Panc1 (cell line): ENCODE measurements at regions not wholly inside any gene's neighbourhood (a gene's known extent, or its start where the extent isn't known, plus 50 kb on each side); places are given as distances from the start of the nearest gene placed in this dataset.

Experiments used
- CTCF ChIP-seq: fragments of 450-650 bp; IDR thresholded peaks from 2 replicates; pipeline ENCODE4 v1.5.1; 2017; ENCODE audit warnings: mild to moderate bottlenecking
- POLR2AphosphoS5 ChIP-seq: IDR thresholded peaks from 2 replicates; pipeline ENCODE4 v1.6.1; 2012; ENCODE audit warnings: mild to moderate bottlenecking, low read depth, low read length, moderate library complexity
- SIN3A ChIP-seq: IDR thresholded peaks from 2 replicates; pipeline ENCODE4 v1.6.1; 2012; ENCODE audit warnings: low read depth, mild to moderate bottlenecking, low read length, moderate library complexity, borderline replicate concordance; ENCODE audit not compliant: insufficient read depth
- TF ChIP-seq, protein P1 (sequence below), 2 experiments: IDR thresholded peaks; 2 replicates each; pipeline ENCODE4 v1.6.1; 2011 to 2012; ENCODE audit warnings: low read depth in 2 of 2, control low read depth in 1 of 2, low read length in 1 of 2, mild to moderate bottlenecking in 1 of 2, moderate library complexity in 1 of 2; ENCODE audit not compliant: insufficient read depth in 1 of 2

DNA sequence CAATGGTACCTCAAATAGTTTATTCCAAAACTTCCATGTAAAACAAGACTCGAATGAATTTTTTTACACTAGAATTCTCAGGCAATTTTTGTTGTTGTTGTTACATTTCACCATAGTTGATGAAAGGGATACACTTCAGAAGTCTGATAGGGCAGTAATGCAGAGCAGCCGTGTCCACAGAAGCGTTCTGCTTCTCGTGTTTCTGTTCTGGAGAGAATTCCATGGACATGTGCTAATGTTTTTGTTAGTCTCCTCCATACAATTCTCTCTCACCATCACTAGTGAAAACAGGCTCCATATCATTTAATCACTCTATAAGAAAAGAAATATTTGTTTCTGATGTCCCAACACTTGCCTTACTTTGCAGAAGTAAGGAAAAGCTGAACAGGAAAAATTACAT is 606.1 kb downstream of the SLC16A7 start:
- TF ChIP-seq CTCF (no peak), POLR2AphosphoS5 (no peak), SIN3A (no peak)
- TF ChIP-seq, protein P1, sequence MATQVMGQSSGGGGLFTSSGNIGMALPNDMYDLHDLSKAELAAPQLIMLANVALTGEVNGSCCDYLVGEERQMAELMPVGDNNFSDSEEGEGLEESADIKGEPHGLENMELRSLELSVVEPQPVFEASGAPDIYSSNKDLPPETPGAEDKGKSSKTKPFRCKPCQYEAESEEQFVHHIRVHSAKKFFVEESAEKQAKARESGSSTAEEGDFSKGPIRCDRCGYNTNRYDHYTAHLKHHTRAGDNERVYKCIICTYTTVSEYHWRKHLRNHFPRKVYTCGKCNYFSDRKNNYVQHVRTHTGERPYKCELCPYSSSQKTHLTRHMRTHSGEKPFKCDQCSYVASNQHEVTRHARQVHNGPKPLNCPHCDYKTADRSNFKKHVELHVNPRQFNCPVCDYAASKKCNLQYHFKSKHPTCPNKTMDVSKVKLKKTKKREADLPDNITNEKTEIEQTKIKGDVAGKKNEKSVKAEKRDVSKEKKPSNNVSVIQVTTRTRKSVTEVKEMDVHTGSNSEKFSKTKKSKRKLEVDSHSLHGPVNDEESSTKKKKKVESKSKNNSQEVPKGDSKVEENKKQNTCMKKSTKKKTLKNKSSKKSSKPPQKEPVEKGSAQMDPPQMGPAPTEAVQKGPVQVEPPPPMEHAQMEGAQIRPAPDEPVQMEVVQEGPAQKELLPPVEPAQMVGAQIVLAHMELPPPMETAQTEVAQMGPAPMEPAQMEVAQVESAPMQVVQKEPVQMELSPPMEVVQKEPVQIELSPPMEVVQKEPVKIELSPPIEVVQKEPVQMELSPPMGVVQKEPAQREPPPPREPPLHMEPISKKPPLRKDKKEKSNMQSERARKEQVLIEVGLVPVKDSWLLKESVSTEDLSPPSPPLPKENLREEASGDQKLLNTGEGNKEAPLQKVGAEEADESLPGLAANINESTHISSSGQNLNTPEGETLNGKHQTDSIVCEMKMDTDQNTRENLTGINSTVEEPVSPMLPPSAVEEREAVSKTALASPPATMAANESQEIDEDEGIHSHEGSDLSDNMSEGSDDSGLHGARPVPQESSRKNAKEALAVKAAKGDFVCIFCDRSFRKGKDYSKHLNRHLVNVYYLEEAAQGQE (IDR thresholded peaks at IDR 0.05; ENCODE audit: insufficient read depth in 1 of 2, low read depth in 2 of 2, low read length in 1 of 2): no peak
